Cerebellar cortex (tissue), 1 donor: ENCODE measurements at regions not wholly inside any gene's neighbourhood (a gene's known extent, or its start where the extent isn't known, plus 50 kb on each side); places are given as distances from the start of the nearest gene placed in this dataset.
"Not testable (repeated sequence)": the region's sequence is repeated elsewhere in the genome, so short reads cannot be mapped to it uniquely, and the experiment has no call there.

ENCODE experiments used
- DNase-seq: peaks from one replicate; pipeline ENCODE4 v3.0.0-alpha.2; 2015; ENCODE audit warnings: low spot score

DNA sequence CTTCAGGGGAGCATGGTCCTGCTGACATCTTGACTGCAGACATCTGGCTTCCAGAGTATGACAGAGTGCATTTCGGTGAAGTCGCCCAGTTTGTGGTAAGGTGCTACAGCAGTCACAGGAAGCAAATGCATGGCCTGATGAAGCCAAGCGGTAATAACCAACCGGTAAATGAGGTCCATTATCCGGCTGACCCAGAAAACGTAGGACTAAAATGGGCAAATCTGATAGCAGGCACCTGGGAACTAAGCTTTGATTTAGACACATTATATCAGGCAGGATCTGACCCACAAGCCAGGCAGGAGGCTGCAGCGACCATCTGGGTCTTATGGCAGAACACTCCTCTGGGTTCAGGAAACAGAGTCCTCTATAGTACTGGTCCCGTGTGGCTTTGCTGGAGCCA lies 454.6 kb downstream of the GADD45G start:
- DNase-seq, result peak; percentile 86

DNA sequence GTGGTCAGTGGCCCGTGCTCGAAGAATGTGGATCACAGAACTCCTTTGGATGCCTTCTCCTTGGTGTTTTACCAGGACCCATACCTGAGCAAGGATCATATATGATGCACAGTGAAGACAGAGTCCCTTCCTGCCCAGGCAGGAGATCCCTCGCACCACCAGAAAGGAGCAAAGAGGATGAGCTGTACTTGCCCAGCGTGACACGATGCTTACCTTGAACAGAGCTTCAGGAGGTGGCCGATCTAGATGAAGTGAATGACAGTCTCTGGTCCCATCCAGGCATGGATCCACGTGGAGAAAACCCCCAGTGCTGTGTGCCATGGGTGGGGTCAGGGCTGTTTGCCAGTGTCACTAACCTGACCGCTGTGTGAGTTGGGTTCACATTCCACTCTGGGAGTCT lies 455.4 kb downstream of the GADD45G start:
- no peak for DNase-seq

DNA sequence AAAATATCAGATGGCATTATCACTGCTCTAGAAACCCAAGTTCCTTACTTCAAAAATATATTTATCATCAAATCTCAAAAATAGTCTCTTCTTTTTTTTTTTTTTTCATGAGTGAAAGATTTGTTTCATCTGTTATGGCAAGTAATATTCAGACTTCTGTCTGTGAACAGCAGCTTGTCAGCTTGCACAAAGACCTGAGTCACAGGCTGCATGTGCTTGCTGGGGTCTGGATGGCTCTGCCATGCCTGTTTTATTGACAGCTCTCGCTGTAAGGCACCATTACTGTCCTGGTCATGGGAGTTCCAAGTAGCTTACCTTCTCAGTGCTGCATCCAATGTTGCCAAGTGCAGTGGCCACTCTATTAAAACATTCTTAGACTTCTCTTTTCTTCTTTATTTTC lies 456.4 kb downstream of the GADD45G start:
- DNase-seq, result no peak

DNA sequence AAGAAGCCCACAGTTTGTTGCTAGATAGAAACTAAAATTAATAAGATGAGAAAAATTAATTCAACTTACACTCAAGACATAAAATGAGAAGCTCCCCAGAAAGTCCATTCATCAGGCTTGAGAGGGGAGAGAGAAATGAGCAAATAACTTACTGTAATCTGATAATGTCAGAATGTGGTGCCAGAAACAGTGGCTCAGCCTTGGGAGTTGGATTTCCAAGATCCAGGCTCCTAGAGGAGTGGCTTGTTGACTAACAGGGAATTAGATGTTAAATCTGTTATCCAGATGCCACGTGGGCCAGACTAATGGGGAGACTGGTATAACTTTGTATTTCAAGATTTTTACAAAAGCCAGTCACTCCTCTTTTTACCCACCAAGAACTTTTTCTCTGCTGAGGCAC lies 458.2 kb downstream of the GADD45G start:
- DNase-seq, result no peak

DNA sequence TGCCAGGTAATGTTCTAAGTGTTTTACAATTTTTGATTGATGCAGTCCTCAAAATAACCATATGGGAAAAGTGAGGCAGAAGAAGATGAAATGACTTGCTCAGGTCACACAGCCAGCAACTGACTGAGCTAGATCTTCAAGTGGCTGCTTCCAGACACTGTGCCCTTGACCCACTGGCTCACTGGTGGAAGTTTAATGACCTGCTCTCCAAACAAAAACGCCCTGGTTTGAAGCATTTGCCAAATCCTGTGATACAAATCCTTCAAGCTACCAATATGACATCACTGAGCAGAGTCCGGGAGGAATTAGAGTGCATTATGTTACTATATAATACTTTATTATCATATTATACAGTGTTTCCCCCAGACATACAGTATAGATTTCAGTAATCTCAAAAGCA lies 459.4 kb downstream of the GADD45G start:
- no peak for DNase-seq

DNA sequence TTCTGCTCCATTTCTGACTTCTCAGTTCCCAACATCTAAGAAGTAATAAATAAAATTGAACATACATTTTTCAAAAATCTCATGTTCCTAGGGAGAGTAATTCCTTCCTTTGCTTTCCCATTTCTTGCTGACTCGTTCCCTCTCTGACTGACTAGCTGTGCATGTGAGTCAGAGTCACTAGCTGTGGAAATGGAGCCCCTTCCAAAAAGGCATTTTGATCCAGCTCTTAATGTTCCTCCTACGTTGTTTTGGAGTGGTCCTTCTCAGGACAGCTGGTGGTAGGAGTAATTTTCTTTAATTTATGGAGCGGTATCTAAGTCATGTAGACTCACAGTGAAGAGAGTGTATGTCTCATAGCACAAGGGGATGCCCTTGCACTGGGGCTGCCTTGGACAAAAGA lies 460.2 kb downstream of the GADD45G start:
- DNase-seq, result no peak

DNA sequence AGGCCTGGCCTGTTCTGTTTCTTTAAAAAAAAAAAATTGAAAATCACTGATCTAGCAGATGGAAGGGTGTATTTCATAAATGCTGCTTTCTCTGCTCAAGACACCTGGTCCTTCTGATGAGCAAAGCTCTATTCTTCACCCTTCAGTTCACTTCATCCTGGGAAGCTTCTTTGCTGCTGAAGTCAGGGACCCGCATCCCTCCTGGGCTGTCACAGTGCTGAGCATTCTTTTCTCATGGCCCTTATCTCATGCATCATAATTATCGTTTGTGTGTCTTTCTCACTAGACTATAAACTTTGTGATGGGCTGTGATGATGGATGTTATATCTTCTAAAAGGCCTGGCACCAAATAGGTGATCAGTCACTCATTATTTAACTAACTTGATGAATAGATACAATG lies 461.0 kb downstream of the GADD45G start:
- DNase-seq, result no peak

DNA sequence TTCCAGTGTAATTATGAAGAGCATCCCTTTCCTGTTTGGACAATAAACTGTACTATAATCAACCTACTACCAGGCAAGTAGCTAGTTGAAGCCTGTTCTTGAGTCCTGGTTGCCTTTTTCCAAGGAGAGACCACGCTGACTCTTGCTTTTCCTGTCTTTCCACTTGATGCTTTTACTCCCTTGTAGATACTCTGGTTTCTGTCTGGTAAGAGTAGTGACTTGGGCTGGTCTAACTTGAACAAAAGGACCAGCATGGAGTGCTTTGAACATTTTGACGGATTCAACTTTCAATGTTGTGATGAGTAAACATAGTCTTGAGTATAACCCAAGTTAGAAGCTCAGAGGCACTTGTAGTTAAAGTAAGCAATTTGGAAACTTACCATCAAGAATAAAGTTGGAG lies 464.3 kb downstream of the GADD45G start:
- no peak for DNase-seq

DNA sequence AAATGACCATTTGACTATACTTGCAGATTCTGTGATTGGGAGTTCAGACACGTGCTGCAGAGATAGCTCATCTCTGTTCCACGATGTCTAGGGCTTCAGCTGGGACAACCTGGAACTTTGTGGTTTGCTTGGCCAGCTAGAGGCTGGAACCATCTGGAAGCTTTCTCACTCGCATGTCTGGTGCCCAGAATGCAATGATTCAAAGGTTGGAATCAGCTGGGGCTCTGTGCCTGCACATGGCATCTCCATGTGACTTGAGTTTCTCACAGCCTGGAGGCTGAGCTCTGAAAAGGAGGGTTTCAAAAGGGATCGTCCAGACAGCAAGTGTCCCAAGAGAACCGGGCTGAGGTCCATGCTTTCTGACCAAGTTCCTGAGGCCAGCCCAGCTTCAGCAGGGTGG lies 465.2 kb downstream of the GADD45G start:
- peak; percentile 71 for DNase-seq

DNA sequence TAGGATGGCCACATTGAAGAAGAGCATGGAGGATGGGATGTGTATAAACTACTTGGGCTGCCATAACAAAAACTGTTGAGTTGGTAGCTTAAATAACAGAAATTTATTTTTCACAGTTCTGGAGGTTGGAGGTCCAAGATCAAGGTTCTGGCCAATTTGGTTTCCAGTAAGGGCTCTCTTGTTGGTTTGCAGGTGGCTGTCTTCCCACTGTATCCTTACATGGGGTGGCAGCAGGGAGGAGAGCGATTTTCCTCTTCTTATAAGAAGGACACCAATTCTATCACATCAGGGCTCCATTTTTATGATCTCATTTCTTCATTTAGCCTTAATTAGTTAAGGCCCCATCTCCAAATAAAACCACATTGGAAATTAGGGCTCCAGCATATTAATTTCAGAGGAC lies 465.7 kb downstream of the GADD45G start:
- no peak for DNase-seq

DNA sequence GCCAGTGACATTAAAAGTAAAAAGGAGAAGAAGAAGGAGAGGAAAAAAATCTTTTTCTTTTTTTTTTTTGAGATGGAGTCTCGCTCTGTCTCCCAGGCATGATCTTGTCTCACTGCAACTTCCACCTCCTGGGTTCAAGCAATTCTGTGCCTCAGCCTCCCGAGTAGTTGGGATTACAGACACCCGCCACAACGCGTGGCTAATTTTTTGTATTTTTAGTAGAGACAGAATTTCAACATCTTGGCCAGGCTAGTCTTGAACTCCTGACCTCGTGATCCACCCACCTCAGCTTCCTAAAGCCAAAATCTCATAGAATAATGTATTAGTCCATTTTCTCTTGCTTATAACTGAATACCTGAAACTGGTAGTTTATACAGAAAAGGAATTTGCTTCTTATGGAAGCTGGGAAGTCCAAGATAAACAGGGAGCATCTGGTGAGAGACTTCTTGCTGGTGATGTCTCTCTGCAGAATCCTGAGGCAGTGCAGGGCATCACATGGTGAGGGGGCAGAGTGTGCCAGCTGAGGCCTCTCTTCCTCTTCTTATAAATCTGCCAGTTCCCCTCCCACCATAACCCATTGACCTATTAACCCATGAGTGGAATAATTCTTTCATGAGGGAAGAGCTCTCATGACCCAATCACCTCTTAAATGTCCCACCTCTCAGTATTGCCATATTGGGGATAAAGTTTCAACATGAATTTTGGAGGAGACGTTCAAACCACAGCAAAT lies 466.3 kb downstream of the GADD45G start:
- DNase-seq, result no peak

DNA sequence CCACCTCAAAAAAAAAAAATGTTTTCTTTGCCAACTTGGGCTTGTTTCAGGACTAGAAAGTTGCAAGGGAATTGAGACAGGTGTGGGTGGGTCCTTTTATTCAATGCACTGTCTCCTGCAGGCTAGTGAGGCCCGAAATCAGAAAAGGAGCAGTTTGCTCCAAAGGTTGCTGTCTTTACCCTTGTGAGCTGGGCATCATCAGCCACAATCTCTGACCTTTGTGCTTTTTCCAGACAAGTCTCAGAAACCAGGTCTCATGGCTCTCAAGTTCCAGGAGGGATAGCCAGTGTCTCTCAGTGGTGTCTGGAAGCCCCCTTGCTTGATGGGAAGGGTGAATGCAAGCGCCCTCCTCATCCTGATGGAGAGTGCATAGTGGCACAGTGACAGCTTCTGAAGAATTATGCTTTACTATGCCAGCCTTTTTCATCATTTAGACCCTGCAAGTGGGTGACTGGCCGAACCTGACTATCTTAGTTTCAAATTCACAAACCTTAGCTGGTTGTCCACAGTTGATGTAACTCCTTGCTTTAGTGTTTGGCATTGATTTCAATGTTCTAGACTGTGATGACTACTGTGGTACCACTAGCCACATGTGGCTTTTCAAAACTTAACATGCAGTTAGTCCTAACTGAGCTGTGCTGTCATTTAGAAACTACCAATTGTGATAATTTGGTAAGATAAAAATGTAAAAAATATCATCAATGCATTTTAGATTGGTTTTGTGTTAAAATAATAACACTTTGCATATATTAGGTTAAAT lies 468.6 kb downstream of the GADD45G start:
- no peak for DNase-seq

DNA sequence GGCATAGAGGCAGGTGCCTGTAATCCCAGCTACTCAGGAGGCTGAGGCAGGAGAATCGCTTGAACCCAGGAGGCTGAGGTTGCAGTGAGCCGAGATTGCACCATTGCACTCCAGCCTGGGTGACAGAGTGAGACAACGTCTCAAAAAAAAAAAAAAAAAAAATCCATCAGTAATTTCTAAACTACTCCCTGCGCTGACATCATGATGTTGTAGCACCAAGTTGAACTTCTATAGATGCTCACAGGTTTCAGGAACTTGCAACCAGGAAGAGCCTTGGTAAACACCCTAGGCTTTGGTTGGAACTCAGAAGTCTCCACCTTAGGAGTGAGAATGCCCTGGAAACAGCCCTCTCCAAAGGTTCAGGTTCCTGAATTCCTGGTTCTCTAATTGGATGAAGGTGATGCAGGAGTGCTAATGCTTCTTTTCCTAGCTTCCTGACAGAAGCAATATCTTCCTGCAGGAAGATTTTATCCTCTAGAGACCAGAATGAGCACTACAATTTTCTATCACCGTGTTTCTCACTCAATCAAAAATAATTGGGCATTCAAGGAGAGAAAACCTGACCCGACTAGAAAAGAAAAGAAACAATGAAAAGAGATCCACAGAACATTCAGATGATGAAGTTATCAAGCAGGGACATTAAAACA lies 469.6 kb downstream of the GADD45G start:
- DNase-seq, result no peak

DNA sequence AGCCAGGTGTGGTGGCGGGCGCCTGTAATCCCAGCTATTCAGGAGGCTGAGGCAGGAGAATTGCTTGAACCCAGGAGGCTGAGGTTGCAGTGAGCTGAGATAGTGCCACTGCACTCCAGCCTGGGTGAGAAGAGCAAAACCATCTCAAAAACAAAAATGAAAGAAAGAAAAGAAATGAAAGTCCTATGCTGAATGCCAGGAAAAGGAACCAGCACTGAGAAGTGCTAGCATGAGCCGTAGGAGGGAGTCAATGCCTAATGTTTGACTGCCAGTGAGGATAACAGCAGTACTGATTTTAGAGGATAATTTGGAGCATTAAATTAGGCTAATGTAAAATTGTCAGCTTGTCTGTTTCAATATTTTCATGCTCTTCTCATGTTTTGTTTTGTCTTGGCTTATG lies 472.8 kb downstream of the GADD45G start:
- not testable (repeated sequence) for DNase-seq

DNA sequence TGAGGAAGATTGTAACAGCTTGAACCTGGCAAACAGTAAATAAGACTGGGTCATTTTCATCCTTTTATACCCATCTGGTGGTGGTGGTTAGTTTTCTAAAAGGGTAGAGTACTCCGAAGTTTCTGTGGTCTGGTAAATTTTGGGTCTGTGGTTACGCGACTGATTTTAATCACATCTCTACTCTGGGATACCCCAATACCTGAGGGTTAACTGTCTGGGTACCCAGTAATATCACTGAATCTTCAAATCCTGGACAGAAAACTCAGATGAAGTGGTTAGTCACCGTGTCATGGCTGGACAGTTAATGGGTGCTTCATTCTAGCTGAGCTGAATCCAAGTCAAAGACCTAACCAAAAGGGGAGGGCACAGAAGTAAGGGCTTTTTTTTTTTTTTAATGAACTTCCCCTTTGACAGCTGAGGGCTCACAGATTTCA lies 474.2 kb downstream of the GADD45G start:
- DNase-seq, result no peak

DNA sequence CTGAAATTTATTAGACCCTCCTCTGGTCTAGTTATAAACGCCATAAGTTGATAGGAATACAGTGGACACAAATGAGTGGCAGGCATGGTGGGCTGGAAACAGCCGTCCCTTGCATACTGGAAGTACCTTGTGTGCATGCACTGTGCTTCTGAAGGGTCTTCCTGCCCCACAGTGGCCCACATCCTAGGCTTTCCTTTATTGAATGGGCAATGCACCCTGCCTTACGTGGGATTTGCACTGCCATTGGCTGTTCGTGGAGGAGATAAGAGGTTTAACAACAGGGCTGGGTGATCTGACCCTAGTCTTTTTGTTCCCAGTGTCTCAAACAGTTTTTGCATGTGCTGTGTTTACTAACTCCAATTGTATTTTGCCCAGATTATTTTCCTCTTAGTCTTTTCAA lies 480.8 kb downstream of the GADD45G start:
- no peak for DNase-seq

DNA sequence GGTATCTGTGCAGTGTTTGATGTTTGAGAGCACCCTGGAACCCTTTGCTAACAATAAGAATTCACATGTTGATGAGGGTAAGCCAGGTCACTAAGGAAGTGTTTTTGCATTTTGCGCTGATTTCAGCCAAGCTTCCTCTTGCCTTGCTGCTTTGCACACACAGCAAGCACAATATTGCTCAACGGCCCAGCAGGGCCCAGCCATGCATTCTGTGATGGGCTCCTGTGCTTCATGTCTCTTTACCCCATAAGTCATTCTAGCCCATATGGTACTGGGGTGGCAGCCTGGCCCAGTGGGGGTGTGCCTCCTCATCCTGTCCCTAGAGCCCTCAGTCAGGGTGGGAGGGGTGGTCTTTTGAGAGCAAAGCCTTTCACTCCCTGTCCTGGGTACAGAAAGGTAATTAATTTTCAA lies 481.3 kb downstream of the GADD45G start:
- DNase-seq, result no peak

DNA sequence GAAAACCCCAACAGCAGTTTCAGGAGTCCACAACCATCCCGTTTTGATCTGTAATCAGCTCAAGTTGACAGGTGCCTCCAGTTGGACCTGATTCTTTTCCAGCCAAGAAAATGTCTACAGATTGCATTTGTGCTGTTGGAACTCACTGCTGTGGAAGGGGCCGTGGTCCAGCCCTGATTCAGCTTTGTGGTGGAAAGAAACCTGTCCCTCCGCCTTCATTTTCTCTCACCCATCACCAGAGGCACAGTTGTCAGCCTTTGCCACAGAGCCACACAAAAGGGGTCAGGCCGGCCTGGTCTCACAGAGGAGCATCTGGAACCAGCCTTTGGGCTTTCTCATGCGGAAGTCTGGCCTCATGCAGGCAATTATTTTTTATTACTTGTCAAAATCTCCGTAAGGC lies 483.6 kb downstream of the GADD45G start:
- no peak for DNase-seq

DNA sequence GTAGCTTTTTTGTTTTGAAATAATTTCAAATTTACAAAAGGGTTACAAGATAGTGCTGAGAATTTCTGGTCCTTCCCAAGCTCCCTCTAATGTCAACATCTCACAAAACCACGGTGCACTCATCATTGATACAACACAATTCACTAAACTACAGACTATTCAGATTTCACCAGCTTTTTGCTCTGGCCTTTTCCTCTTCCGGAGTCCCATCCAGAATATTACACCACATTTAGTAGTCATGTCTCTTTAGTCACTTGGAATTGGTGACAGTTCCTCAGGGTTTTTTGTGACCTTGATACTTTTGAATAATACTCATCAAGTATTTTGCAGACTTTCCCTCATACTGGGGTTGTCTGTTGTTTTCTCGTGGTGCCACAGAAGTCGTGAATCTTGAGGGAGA lies 484.0 kb downstream of the GADD45G start:
- DNase-seq, result no peak

DNA sequence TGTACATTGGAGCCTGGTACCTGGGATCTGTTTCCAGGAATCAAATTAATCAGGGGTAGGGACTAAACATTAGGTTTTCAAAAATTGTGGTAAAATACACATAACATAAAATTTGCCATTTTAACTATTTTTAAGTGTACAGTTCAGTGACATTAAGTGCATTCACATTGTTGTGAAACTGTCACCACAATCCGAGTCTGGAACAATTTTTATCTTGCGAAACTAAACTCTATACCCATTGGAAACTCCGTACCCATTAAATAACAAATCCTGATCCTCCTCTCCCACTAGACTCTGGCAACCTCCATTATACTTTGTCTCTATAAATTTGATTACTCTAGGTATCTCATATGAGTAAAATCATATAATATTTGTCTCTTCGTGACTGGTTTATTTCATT lies 486.2 kb downstream of the GADD45G start:
- no peak for DNase-seq

DNA sequence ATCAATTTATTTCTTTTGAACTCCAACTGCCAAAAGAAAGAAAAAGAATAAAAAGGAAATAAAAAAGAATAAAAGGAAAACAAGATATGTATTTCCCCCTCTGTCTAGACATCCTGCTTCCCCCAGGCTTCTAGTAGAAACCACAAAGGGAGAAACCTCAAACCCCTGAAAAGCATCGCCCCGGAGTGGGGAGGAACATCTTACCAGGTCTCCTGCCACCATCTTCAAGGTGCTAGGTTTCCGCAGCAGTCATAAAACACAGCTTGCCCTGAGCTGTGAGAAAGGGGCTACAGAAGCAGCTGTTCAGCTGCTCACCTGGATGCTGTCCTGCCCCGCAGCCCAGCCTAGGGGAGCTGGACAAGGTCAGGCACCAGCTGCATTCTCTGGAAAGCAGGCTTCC lies 487.7 kb downstream of the GADD45G start:
- DNase-seq, result no peak

DNA sequence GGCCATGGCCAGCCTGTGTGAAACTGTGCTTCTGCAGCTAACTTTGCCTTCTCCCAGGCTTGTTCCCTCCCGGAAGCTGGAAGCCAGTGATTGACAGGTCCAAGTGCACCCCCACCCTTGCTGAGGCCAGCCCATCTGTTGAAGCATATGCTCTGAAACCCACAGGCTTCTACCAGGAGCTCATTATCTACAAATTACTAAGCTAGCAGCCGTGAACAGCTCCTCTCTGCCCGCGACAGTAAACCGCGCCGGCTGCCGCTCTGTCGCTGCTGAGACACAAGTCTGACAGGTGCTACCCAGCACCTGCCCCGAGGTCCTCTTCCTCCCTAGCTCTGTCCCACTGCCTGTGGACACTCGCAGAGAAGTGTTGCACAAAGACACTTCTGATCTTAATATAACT lies 490.9 kb downstream of the GADD45G start:
- DNase-seq, result peak; percentile 95

DNA sequence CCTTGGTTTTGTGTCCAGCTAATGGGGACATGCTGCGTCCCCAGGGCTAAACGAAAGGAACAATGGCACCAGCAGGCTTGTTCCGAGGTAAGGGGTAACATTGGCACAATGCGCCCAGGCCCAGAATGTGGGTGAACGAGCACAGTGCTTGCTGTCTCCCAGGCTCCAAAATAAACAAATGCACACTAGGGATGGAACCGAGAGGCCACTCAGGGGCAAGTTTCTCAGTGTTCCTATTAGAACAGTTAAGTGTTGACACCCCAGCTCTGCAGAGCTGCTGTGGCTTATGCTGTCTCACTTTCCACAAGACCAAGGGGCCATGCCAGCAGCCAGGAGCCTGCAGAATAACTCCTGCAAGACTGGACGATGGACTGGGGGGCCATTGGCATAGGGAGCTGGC lies 492.4 kb downstream of the GADD45G start:
- DNase-seq, result no peak
